GM21786 (cell line): ENCODE measurements at regions not wholly inside any gene's neighbourhood (a gene's known extent, or its start where the extent isn't known, plus 50 kb on each side); places are given as distances from the start of the nearest gene placed in this dataset.
A peak's percentile ranks its signal among the peaks of the same experiment; 100 is the strongest.

Source experiments
- ATAC-seq: cut with Tn5 transposase; IDR thresholded peaks from one replicate; pipeline ENCODE4 v1.9.1; 2021; ENCODE audit not compliant: unreplicated experiment

DNA sequence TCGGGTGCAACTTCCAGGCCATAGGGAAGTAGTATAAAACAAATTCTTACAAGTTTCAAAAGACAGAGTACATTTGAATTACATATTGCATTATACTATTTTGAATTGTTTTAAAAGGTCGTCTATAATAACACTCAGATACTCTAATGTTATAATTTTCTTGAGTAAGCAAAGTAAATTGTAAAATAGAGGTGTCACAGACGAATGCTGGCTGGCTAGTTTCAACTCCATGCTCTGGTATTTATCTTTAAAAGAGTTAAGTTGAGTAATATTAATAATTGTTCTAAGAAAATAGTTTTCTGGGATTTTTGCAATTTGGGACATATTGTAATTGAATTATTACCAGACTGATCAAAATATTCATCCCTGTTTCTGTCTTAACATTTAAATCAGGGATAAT, 764.9 kb downstream of the TECRL start:
- no peak for ATAC-seq

- ATAC-seq = no peak
Observed at GRCh38 chr4:63637270-63637669, 772.0 kb downstream of the TECRL start.

GRCh38 chr4:63632858-63633257, 776.4 kb downstream of the TECRL start:
- no peak for ATAC-seq

DNA sequence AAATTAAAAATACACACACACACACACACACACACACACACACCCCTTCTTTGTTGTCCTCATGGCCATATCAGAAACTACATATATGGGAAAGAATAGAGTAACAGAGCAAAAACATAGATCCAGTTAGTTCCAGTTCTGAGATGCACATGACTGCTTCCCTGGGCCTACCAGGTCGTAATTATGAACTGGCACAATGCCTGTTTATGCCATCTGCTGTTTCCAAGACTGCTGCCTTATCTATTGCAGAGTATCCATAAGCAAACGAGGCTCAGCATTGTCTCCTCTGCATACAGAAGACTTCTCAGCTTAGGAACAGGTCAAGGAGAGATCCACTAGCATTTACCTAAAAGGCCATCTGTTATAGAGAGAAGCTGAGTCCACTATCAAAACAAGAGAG, 789.0 kb downstream of the TECRL start:
- no peak for ATAC-seq

DNA sequence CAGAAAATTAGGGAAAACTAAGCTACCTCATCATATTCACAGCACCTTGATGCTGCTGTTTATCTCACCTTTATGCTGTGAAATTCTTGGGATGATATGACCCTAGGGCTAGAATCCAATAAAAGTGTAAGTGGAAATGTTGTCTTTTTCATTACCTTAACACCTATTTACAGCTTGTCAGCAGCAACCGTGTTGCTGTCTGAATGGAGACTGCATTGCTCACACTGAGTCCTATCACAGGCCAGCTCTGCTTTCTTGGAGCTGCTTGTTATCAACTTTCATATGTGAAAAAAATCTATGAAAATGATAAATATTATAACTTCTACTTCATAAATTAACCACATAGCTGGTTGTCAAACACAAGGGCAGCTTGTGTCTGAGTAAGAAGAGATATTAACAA, 789.5 kb downstream of the TECRL start:
- ATAC-seq = no peak

DNA sequence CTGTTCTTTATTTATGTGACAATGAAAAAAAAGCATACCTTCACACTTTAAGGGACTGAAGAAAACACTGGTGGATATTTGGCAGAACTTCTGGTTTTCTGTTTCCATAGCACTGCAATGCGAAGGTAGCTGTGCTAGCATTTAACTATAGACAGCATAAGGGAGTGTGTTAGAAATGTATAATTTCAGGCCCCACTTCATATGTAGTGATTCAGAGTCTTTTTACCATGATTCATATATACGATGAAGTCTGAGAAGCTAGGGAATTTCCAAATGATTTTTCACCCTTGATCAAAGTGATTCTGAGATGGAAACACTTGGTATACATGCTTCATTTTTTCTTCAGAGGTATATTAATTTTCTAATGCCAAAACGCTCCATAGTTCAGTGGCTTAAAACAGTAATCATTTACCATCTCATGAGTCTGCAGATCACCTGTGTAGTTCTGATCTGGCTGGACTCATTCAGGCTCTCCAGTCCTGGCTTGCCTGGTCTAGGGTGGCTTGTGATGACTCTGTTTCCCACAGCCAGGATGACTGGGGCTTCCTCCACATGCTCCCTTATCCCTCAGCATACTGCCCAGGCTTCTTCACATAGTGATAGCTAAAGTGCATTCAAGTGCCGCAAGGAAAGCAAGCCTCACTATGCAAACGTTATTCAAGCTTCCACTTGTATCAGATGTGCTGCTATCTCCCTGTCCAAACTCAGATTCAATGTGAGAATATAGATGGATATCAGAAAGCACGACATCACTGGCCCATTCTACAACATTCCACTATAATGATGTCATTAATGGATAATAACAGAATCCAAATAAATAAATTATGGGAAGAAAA, 790.1 kb downstream of the TECRL start:
- no peak for ATAC-seq

- no peak for ATAC-seq
Observed at GRCh38 chr4:63607169-63607872, 801.9 kb downstream of the TECRL start.

GRCh38 chr4:63589796-63590195, 819.5 kb downstream of the TECRL start:
- ATAC-seq = no peak

GRCh38 chr4:63583561-63583960, 825.7 kb downstream of the TECRL start:
- ATAC-seq = no peak

GRCh38 chr4:63583007-63583406, 826.2 kb downstream of the TECRL start:
- no peak for ATAC-seq

DNA sequence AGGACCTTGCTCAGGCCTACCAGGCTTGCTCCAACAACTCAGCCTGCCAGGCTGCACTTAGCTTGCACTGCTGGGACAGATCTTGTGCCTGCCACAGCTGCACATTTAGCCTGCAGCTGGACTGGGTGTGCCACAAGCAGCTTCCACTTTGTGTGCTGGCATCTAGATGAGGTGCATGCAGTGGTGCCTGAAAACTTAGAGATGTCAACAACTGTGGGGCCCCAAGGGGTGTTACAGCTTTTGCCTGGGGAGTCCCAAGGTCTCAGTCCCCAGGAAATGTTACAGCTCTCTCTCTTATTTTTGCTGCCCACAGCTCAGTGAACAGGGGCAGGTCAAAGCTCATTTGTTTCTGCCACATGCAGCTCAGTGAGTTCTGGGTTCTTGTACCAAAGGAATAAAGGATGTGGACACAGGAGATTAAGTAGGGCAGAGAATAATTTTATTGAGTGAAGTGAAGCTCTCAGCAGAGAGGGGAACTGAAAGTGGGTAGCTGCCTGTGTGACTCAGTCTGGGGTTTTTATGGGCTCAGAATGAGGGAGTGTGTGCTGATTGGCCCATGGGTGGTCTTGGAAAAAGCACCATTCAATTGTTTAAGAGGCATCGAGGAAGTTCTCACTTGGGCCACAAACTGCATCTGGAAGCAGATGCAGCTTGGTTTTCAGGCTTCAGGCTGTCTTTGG, 828.3 kb downstream of the TECRL start:
- peak; percentile 70 for ATAC-seq

GRCh38 chr4:63578383-63578782, 830.9 kb downstream of the TECRL start:
- no peak for ATAC-seq

GRCh38 chr4:63566658-63567057, 842.6 kb downstream of the TECRL start:
- no peak for ATAC-seq

DNA sequence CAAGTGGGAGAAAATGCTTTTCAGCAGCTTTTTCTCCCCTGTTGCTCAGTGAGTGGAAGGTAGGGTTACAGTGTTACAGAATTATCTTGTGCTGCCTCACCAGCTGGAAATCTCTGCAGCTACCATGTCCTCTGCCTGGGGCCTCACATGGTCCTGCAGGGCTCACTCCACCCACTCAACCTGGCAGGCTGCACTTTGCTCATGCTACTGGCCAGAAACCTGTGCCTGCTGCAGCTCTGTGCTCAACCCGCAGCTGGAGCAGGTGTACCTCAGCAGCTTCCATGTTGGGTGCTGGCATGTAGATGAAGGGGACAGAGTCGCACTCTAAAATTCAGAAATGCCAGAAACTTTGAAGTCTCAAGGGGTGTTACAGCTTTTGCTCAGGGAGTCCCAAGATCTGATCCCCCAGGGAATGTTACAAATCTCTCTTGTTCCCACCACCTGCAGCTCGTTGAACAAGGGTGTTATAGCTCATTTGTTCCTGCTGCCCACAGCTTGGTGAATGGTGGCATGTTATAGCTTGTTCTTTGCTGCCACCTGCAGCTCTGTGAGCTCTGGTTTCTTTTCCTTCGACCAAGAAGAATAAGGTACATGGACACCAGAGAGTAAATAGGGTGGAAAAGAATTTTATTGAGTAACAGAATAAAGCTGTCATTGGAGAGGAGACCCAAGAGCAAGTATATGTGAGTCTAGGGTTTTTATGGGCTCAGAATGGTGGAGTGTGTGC, 845.8 kb downstream of the TECRL start:
- ATAC-seq = no peak

DNA sequence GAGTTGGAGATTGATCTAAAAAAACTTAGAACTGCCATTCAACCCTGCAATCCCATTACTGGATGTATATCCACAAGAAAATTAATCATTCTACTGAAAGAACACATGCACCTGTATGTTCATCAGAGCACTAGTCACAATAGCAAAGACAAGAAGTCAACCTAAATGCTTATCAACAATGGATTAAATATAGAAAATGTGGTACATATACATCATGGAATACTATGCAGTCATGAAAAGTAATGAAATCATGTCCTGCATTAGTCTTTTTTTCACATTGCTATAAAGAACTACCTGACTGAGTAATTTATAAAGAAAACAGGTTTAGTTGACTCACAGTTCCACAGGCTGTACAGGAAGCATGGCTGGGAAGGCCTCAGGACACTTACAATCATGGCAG, 850.5 kb downstream of the TECRL start:
- ATAC-seq = no peak

DNA sequence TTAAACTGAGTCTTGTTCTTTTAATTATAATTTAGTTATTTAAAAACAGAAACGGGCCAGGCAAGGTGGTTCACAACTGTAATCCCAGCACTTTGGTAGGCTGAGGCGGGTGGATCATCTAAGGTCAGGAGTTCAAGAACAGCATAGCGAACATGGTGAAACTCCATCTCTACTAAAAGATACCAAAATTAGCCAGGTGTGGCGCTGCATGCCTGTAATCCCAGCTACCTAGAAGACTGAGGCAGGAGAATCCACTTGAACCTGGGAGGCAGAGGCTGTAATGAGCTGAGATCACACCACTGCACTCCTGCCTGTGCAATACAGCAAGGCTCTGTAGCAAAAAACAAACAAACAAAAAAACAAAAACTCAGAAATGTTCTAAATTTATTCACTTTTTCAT, 852.9 kb downstream of the TECRL start:
- ATAC-seq = no peak

- no peak for ATAC-seq
Observed at GRCh38 chr4:63553123-63553522, 856.1 kb downstream of the TECRL start.

- ATAC-seq = no peak
Observed at GRCh38 chr4:63541828-63542227, 867.4 kb downstream of the TECRL start.

DNA sequence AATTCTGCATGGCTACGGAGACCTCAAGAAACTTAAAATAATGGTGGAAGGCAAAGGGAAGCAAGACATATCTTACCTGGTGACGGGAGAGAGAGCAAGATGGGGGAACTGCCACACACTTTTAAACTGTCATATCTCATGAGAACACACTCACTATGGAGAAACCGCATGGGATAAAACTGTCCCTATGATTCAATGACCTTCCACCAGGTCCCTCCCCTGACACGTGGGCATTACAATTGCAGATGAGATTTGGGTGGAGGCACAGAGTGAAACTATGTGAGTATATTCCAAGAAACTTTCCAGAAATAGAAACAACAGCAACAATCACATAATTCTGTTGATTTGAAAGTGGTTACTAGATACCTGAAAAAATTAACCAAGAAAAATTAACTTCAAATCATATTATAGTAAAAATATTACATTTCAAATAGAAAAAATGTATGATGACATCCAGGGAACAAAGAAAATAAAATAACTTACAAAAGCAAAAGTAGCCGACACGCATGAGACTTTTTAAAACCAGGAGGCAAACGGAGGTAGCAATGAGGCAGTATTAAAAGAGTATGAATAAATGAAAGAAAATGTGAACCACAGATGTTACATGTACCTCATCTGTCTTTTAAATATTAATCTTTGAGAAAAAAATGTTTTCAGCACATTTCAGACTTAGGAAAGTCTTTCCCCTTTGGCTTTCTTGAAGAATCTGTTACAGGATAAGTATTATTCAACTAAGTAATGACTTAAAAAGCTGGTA, 879.5 kb downstream of the TECRL start:
- no peak for ATAC-seq

- no peak for ATAC-seq
Observed at GRCh38 chr4:63528256-63528991, 880.8 kb downstream of the TECRL start.
